ENCODE measurements at regions not wholly inside any gene's neighbourhood (a gene's known extent, or its start where the extent isn't known, plus 50 kb on each side); places are given as distances from the start of the nearest gene placed in this dataset.

- Histone ChIP-seq H3K4me3 (ENCODE audit: insufficient read depth, low read length) (no peak overlapping the region), H3K9me3 (ENCODE audit: low read depth, low read length) (no peaks in the 10 kb centered on the region), H3K36me3 (ENCODE audit: insufficient read depth, low read length) (no peaks in the 10 kb centered on the region), H3K79me2 (ENCODE audit: insufficient read depth, low read length) (no peaks in the 10 kb centered on the region), H3K27me3 (ENCODE audit: insufficient read depth, low read length) (no peaks in the 10 kb centered on the region), H4K20me1 (ENCODE audit: insufficient read depth, low read length) (no peaks in the 10 kb centered on the region), H3K4me1 (ENCODE audit: insufficient read depth, low read length) (peaks cover 21% of the 10 kb centered on the region), H3K4me2 (ENCODE audit: insufficient read depth, low read length) (no peak overlapping the region), H2AFZ (ENCODE audit: low read length) (no peak overlapping the region), H3K27ac (ENCODE audit: low read depth, low read length) (no peak overlapping the region)
- DNase-seq (ENCODE audit: insufficient read length, low spot score, missing footprints) = no peak
- no peak for TF ChIP-seq CTCF (IDR thresholded peaks at IDR 0.05; ENCODE audit: extremely low read depth, low read depth, low read length)
Observed at GRCh38 chr2:235391921-235392615, 101.8 kb upstream of the AGAP1 start.

GRCh38 chr2:235394278-235394828 is 99.5 kb upstream of the AGAP1 start:
- DNase-seq (ENCODE audit: insufficient read length, low spot score, missing footprints) = no peak
- no peak for TF ChIP-seq CTCF (IDR thresholded peaks at IDR 0.05; ENCODE audit: extremely low read depth, low read depth, low read length)
- no peaks in the 10 kb centered on the region for H4K20me1 ChIP-seq (ENCODE audit: insufficient read depth, low read length)
- no peaks in the 10 kb centered on the region for H3K9me3 ChIP-seq (ENCODE audit: low read depth, low read length)
- no peaks in the 10 kb centered on the region for H3K27me3 ChIP-seq (ENCODE audit: insufficient read depth, low read length)
- H3K4me1 ChIP-seq (ENCODE audit: insufficient read depth, low read length) = peaks cover 21% of the 10 kb centered on the region
- no peaks in the 10 kb centered on the region for H3K36me3 ChIP-seq (ENCODE audit: insufficient read depth, low read length)
- no peak overlapping the region for H2AFZ ChIP-seq (ENCODE audit: low read length)
- no peaks in the 10 kb centered on the region for H3K79me2 ChIP-seq (ENCODE audit: insufficient read depth, low read length)
- H3K27ac ChIP-seq (ENCODE audit: low read depth, low read length) = peak overlapping the region; percentile 40
- H3K4me2 ChIP-seq (ENCODE audit: insufficient read depth, low read length) = peak overlapping the region; percentile 10
- H3K4me3 ChIP-seq (ENCODE audit: insufficient read depth, low read length) = no peak overlapping the region

- peaks cover 7% of the 10 kb centered on the region for H3K4me1 ChIP-seq (ENCODE audit: insufficient read depth, low read length)
- no peaks in the 10 kb centered on the region for H3K79me2 ChIP-seq (ENCODE audit: insufficient read depth, low read length)
- no peaks in the 10 kb centered on the region for H4K20me1 ChIP-seq (ENCODE audit: insufficient read depth, low read length)
- no peak overlapping the region for H3K27ac ChIP-seq (ENCODE audit: low read depth, low read length)
- no peaks in the 10 kb centered on the region for H3K36me3 ChIP-seq (ENCODE audit: insufficient read depth, low read length)
- no peak for TF ChIP-seq CTCF (IDR thresholded peaks at IDR 0.05; ENCODE audit: extremely low read depth, low read depth, low read length)
- no peak for DNase-seq (ENCODE audit: insufficient read length, low spot score, missing footprints)
- H3K9me3 ChIP-seq (ENCODE audit: low read depth, low read length) = no peaks in the 10 kb centered on the region
- H3K4me2 ChIP-seq (ENCODE audit: insufficient read depth, low read length) = no peak overlapping the region
- no peak overlapping the region for H3K4me3 ChIP-seq (ENCODE audit: insufficient read depth, low read length)
- H2AFZ ChIP-seq (ENCODE audit: low read length) = no peak overlapping the region
- H3K27me3 ChIP-seq (ENCODE audit: insufficient read depth, low read length) = no peaks in the 10 kb centered on the region
Observed at GRCh38 chr2:235396071-235396846, 97.6 kb upstream of the AGAP1 start.

- H3K4me3 ChIP-seq (ENCODE audit: insufficient read depth, low read length) = no peak overlapping the region
- no peak for DNase-seq (ENCODE audit: insufficient read length, low spot score, missing footprints)
- TF ChIP-seq CTCF (IDR thresholded peaks at IDR 0.05; ENCODE audit: extremely low read depth, low read depth, low read length) = no peak
Observed at GRCh38 chr2:235398321-235398720, 95.5 kb upstream of the AGAP1 start.

More at GRCh38 chr2:235398321-235398720, 95.5 kb upstream of the AGAP1 start:
- Histone ChIP-seq H3K27me3 (ENCODE audit: insufficient read depth, low read length) (peaks cover 3% of the 10 kb centered on the region), H4K20me1 (ENCODE audit: insufficient read depth, low read length) (no peaks in the 10 kb centered on the region), H3K79me2 (ENCODE audit: insufficient read depth, low read length) (no peaks in the 10 kb centered on the region), H3K36me3 (ENCODE audit: insufficient read depth, low read length) (no peaks in the 10 kb centered on the region), H2AFZ (ENCODE audit: low read length) (no peak overlapping the region), H3K4me2 (ENCODE audit: insufficient read depth, low read length) (no peak overlapping the region), H3K4me1 (ENCODE audit: insufficient read depth, low read length) (peaks cover 6% of the 10 kb centered on the region), H3K27ac (ENCODE audit: low read depth, low read length) (no peak overlapping the region), H3K9me3 (ENCODE audit: low read depth, low read length) (no peaks in the 10 kb centered on the region)
